H9 (cell line): ENCODE measurements at regions not wholly inside any gene's neighbourhood (a gene's known extent, or its start where the extent isn't known, plus 50 kb on each side); places are given as distances from the start of the nearest gene placed in this dataset.

Source experiments
- DNase-seq: peaks from one replicate; pipeline ENCODE4 v3.0.0-alpha.2; 2017
- H2AFZ ChIP-seq: one replicate; pipeline ENCODE4 v1.6.1; 2013; ENCODE audit warnings: mild to moderate bottlenecking, low read length, control low read depth, moderate library complexity
- H2AK5ac ChIP-seq: 2 replicates; pipeline ENCODE4 v1.6.1; 2013; ENCODE audit warnings: low read length, control low read depth, mixed read lengths; ENCODE audit not compliant: insufficient read length
- H2BK120ac ChIP-seq: one replicate; pipeline ENCODE4 v1.6.1; 2013; ENCODE audit warnings: low read depth, mild to moderate bottlenecking, low read length, control low read depth, inconsistent platforms; ENCODE audit not compliant: poor library complexity, severe bottlenecking
- H2BK12ac ChIP-seq: 2 replicates; pipeline ENCODE4 v1.6.1; 2013; ENCODE audit warnings: low read length, control low read depth, mixed read lengths, low read depth; ENCODE audit not compliant: insufficient read length
- H2BK15ac ChIP-seq: 2 replicates; pipeline ENCODE4 v1.6.1; 2013; ENCODE audit warnings: low read depth, low read length, control low read depth
- H2BK20ac ChIP-seq: one replicate; pipeline ENCODE4 v1.6.1; 2013; ENCODE audit warnings: low read depth, mild to moderate bottlenecking, low read length, control low read depth, inconsistent platforms; ENCODE audit not compliant: poor library complexity, severe bottlenecking
- H2BK5ac ChIP-seq: 2 replicates; pipeline ENCODE4 v1.6.1; 2013; ENCODE audit warnings: low read length, control low read depth, mixed read lengths; ENCODE audit not compliant: insufficient read length
- H3K14ac ChIP-seq: 2 replicates; pipeline ENCODE4 v1.6.1; 2013; ENCODE audit warnings: low read length, control low read depth; ENCODE audit not compliant: insufficient read depth
- H3K18ac ChIP-seq: 2 replicates; pipeline ENCODE4 v1.6.1; 2013; ENCODE audit warnings: low read depth, mild to moderate bottlenecking, mixed read lengths, low read length, control low read depth; ENCODE audit not compliant: insufficient read length
- H3K23ac ChIP-seq: 2 replicates; pipeline ENCODE4 v1.6.1; 2013; ENCODE audit warnings: low read length, control low read depth, mixed read lengths, low read depth; ENCODE audit not compliant: insufficient read length
- H3K23me2 ChIP-seq: 2 replicates; pipeline ENCODE4 v1.6.1; 2013; ENCODE audit warnings: low read depth, mild to moderate bottlenecking, mixed read lengths, low read length, control low read depth; ENCODE audit not compliant: insufficient read length, poor library complexity, severe bottlenecking
- H3K27ac ChIP-seq: 2 replicates; pipeline ENCODE4 v1.5.1; 2013; ENCODE audit warnings: low read length, control low read depth, mixed read lengths, low read depth; ENCODE audit not compliant: insufficient read length
- H3K27me3 ChIP-seq: 2 replicates; pipeline ENCODE4 v1.6.1; 2013; ENCODE audit warnings: low read length, control low read depth, inconsistent platforms; ENCODE audit not compliant: insufficient read depth
- H3K4ac ChIP-seq: 2 replicates; pipeline ENCODE4 v1.6.1; 2013; ENCODE audit warnings: low read depth, mild to moderate bottlenecking, control low read depth, inconsistent platforms, low read length, moderate library complexity
- H3K4me1 ChIP-seq: 2 replicates; pipeline ENCODE4 v1.6.1; 2013; ENCODE audit warnings: low read length, control low read depth, inconsistent platforms; ENCODE audit not compliant: insufficient read depth
- H3K4me2 ChIP-seq: 2 replicates; pipeline ENCODE4 v1.6.1; 2013; ENCODE audit warnings: low read length, control low read depth, mixed read lengths; ENCODE audit not compliant: insufficient read length, insufficient read depth
- H3K56ac ChIP-seq: 2 replicates; pipeline ENCODE4 v1.6.1; 2013; ENCODE audit warnings: low read depth, mild to moderate bottlenecking, mixed read lengths, low read length, control low read depth; ENCODE audit not compliant: insufficient read length
- H3K79me1 ChIP-seq: 2 replicates; pipeline ENCODE4 v1.6.1; 2013; ENCODE audit warnings: low read depth, mild to moderate bottlenecking, moderate library complexity, low read length, control low read depth, inconsistent platforms; ENCODE audit not compliant: insufficient read depth, poor library complexity, severe bottlenecking
- H3K79me2 ChIP-seq: 2 replicates; pipeline ENCODE4 v1.6.1; 2013; ENCODE audit warnings: low read length, control low read depth, inconsistent platforms; ENCODE audit not compliant: insufficient read depth
- H3K9ac ChIP-seq: 2 replicates; pipeline ENCODE4 v1.6.1; 2013; ENCODE audit warnings: low read length, control low read depth, mixed read lengths; ENCODE audit not compliant: insufficient read length; ENCODE audit errors: extremely low read depth
- H3K9me3 ChIP-seq: one replicate; pipeline ENCODE4 v1.6.1; 2013; ENCODE audit warnings: low read depth, low read length, inconsistent platforms; ENCODE audit not compliant: control insufficient read depth
- H3T11ph ChIP-seq: one replicate; pipeline ENCODE4 v1.6.1; 2013; ENCODE audit warnings: mild to moderate bottlenecking, low read length, control low read depth, inconsistent platforms
- H4K20me1 ChIP-seq: one replicate; pipeline ENCODE4 v1.6.1; 2013; ENCODE audit not compliant: control insufficient read depth, insufficient read length, insufficient read depth
- H4K5ac ChIP-seq: 2 replicates; pipeline ENCODE4 v1.6.1; 2013; ENCODE audit warnings: low read depth, mild to moderate bottlenecking, mixed read lengths, low read length, control low read depth; ENCODE audit not compliant: insufficient read length
- H4K8ac ChIP-seq: replicated peaks from 2 replicates; pipeline ENCODE4 v1.6.1; 2013; ENCODE audit warnings: low read length, control low read depth, mixed read lengths, low read depth; ENCODE audit not compliant: insufficient read length
- H4K91ac ChIP-seq: 2 replicates; pipeline ENCODE4 v1.6.1; 2013; ENCODE audit warnings: low read depth, mild to moderate bottlenecking, moderate library complexity, mixed read lengths, low read length, control low read depth; ENCODE audit not compliant: insufficient read length
- H3K27ac Mint-ChIP-seq, 3 experiments: 2 replicates in 2 of 3; 3 replicates in 1 of 3; pipeline ENCODE4 v1.8.0; 2020 to 2021; ENCODE audit warnings: mixed read lengths in 3 of 3, mild to moderate bottlenecking in 1 of 3, moderate library complexity in 1 of 3
- H3K27me3 Mint-ChIP-seq: 2 replicates; pipeline ENCODE4 v1.8.0; 2021; ENCODE audit warnings: low read depth, mild to moderate bottlenecking, moderate library complexity, mixed read lengths
- H3K36me3 Mint-ChIP-seq, 3 experiments: 2 replicates in 2 of 3; 3 replicates in 1 of 3; pipeline ENCODE4 v1.8.0; 2020 to 2021; ENCODE audit warnings: low read depth in 3 of 3, mixed read lengths in 3 of 3; ENCODE audit not compliant: insufficient read depth in 1 of 3
- H3K4me1 Mint-ChIP-seq, 2 experiments: 2 replicates each; pipeline ENCODE4 v1.8.0; 2020; ENCODE audit warnings: mixed read lengths in 2 of 2
- H3K4me3 Mint-ChIP-seq, 2 experiments: 2 replicates in 1 of 2; 3 replicates in 1 of 2; pipeline ENCODE4 v1.8.0; 2020 to 2021; ENCODE audit warnings: mild to moderate bottlenecking in 2 of 2, mixed read lengths in 2 of 2, moderate library complexity in 1 of 2
- H3K9me3 Mint-ChIP-seq, 2 experiments: 2 replicates in 1 of 2; 3 replicates in 1 of 2; pipeline ENCODE4 v1.8.0; 2020; ENCODE audit warnings: mild to moderate bottlenecking in 2 of 2, mixed read lengths in 2 of 2, moderate library complexity in 1 of 2
- CTCF ChIP-seq: fragments of 200-600 bp; sonication (generic); conservative IDR thresholded peaks from 3 replicates; pipeline ENCODE4 v1.8.0; 2021; ENCODE audit warnings: antibody characterized with exemption, mild to moderate bottlenecking
- WGBS: extraction: QIAGEN DNeasy Blood & Tissue Kit; methylation state at CpG from one replicate; pipeline ENCODE4 v1.1.7; 2013; ENCODE audit warnings: missing lambda C conversion rate, low lambda C conversion rate, mixed read lengths; ENCODE audit not compliant: insufficient read length; ENCODE audit errors: extremely low coverage; 5-methylcytosine and 5-hydroxymethylcytosine counted together

GRCh38 chr16:86428729-86429517 is 81.4 kb upstream of the FOXF1 start:
- no peak overlapping the region for H3K4ac ChIP-seq
- H3K27me3 ChIP-seq, result no peaks in the 10 kb centered on the region
- no peak for TF ChIP-seq CTCF
- H3K9me3 Mint-ChIP-seq, result no peaks in the 10 kb centered on the region; a peak in 1 of 5 replicates
- H2BK12ac ChIP-seq, result no peak overlapping the region
- no peaks in the 10 kb centered on the region for H3K79me1 ChIP-seq
- no peak overlapping the region for H4K5ac ChIP-seq
- DNase-seq, result no peak
- H3K56ac ChIP-seq, result no peak overlapping the region
- H3K27me3 Mint-ChIP-seq, result peaks cover 19% of the 10 kb centered on the region
- H3K23ac ChIP-seq, result no peak overlapping the region
- H3K4me1 Mint-ChIP-seq, result peaks cover 14 to 21% of the 10 kb centered on the region in 2 experiments
- H3K18ac ChIP-seq, result no peak overlapping the region
- H3K23me2 ChIP-seq, result no peaks in the 10 kb centered on the region
- no peak overlapping the region for H3K9ac ChIP-seq
- no peaks in the 10 kb centered on the region for H3K9me3 ChIP-seq
- no peak overlapping the region for H3K4me2 ChIP-seq
- no peaks in the 10 kb centered on the region for H4K20me1 ChIP-seq
- H3K4me3 Mint-ChIP-seq, result no peak overlapping the region
- H2AFZ ChIP-seq, result no peak overlapping the region
- H3T11ph ChIP-seq, result no peak overlapping the region
- H2BK120ac ChIP-seq, result no peak overlapping the region
- H2BK5ac ChIP-seq, result no peak overlapping the region
- H3K27ac Mint-ChIP-seq, result no peak overlapping the region
- WGBS, result no CpG with 5 or more reads among the region's 12 CpGs
- H2AK5ac ChIP-seq, result no peak overlapping the region
- H3K79me2 ChIP-seq, result no peaks in the 10 kb centered on the region
- H3K4me1 ChIP-seq, result no peaks in the 10 kb centered on the region
- H2BK15ac ChIP-seq, result no peak overlapping the region
- no peak overlapping the region for H3K27ac ChIP-seq
- H3K36me3 Mint-ChIP-seq, result no peaks in the 10 kb centered on the region; a peak in 1 of 7 replicates
- no peak overlapping the region for H4K91ac ChIP-seq
- H2BK20ac ChIP-seq, result no peak overlapping the region
- no peak overlapping the region for H4K8ac ChIP-seq
- H3K14ac ChIP-seq, result no peak overlapping the region
